ENCODE measurements at regions not wholly inside any gene's neighbourhood (a gene's known extent, or its start where the extent isn't known, plus 50 kb on each side); places are given as distances from the start of the nearest gene placed in this dataset.
"Not testable (repeated sequence)": the region's sequence is repeated elsewhere in the genome, so short reads cannot be mapped to it uniquely, and the experiment has no call there.

- not testable (repeated sequence) for DNase-seq
These were observed 368.8 kb downstream of the ADGRD1 start for GRCh38 chr12:131322460-131322859.

- no peak for DNase-seq
These were observed 370.2 kb downstream of the ADGRD1 start for GRCh38 chr12:131323879-131324278.

- no peak for DNase-seq
These were observed 374.1 kb downstream of the ADGRD1 start for GRCh38 chr12:131327521-131328488.

GRCh38 chr12:131328861-131329845, 375.4 kb downstream of the ADGRD1 start:
- not testable (repeated sequence) for DNase-seq

- no peak for DNase-seq
These were observed 376.6 kb downstream of the ADGRD1 start for GRCh38 chr12:131330106-131330815.

GRCh38 chr12:131331148-131331750, 377.5 kb downstream of the ADGRD1 start:
- DNase-seq, result no peak

GRCh38 chr12:131332224-131332623, 378.5 kb downstream of the ADGRD1 start:
- no peak for DNase-seq

GRCh38 chr12:131333136-131333535, 377.8 kb upstream of the SFSWAP start:
- DNase-seq, result no peak

- no peak for DNase-seq
These were observed 377.1 kb upstream of the SFSWAP start for GRCh38 chr12:131333621-131334440.

GRCh38 chr12:131334835-131335234, 376.1 kb upstream of the SFSWAP start:
- no peak for DNase-seq

GRCh38 chr12:131335456-131335855, 375.4 kb upstream of the SFSWAP start:
- DNase-seq, result no peak

- not testable (repeated sequence) for DNase-seq
These were observed 373.0 kb upstream of the SFSWAP start for GRCh38 chr12:131337861-131338260.

- DNase-seq, result no peak
These were observed 370.2 kb upstream of the SFSWAP start for GRCh38 chr12:131340616-131341210.

GRCh38 chr12:131341608-131342007, 369.3 kb upstream of the SFSWAP start:
- not testable (repeated sequence) for DNase-seq

GRCh38 chr12:131343436-131343835, 367.5 kb upstream of the SFSWAP start:
- DNase-seq, result not testable (repeated sequence)

- DNase-seq, result not testable (repeated sequence)
These were observed 366.0 kb upstream of the SFSWAP start for GRCh38 chr12:131344715-131345520.

GRCh38 chr12:131345521-131346436, 365.1 kb upstream of the SFSWAP start:
- DNase-seq, result peak; percentile 13

GRCh38 chr12:131346555-131347344, 364.1 kb upstream of the SFSWAP start:
- DNase-seq, result peak; percentile 4

Data from stimulated activated CD8-positive, alpha-beta memory T cell treated with anti-CD3 and anti-CD28 coated beads, Interleukin-4, amount 100 ng/mL, for 48 hours (primary cell).